HG02852 (cell line): ENCODE measurements at regions not wholly inside any gene's neighbourhood (a gene's known extent, or its start where the extent isn't known, plus 50 kb on each side); places are given as distances from the start of the nearest gene placed in this dataset.
A peak's percentile ranks its signal among the peaks of the same experiment; 100 is the strongest.
"Not testable (repeated sequence)": the region's sequence is repeated elsewhere in the genome, so short reads cannot be mapped to it uniquely, and the experiment has no call there.

ENCODE experiments used
- ATAC-seq: cut with Tn5 transposase; IDR thresholded peaks from one replicate; pipeline ENCODE4 v1.9.1; 2021; ENCODE audit warnings: mild to moderate bottlenecking, moderate library complexity; ENCODE audit not compliant: unreplicated experiment

- ATAC-seq, result not testable (repeated sequence)
Measured at GRCh38 chr12:67488349-67488748, 160.2 kb upstream of the DYRK2 start.

GRCh38 chr12:67489007-67489406 lies 159.5 kb upstream of the DYRK2 start:
- ATAC-seq, result no peak

- no peak for ATAC-seq
Measured at GRCh38 chr12:67496581-67496980, 152.0 kb upstream of the DYRK2 start.

- ATAC-seq, result no peak
Measured at GRCh38 chr12:67498991-67499390, 149.6 kb upstream of the DYRK2 start.

DNA sequence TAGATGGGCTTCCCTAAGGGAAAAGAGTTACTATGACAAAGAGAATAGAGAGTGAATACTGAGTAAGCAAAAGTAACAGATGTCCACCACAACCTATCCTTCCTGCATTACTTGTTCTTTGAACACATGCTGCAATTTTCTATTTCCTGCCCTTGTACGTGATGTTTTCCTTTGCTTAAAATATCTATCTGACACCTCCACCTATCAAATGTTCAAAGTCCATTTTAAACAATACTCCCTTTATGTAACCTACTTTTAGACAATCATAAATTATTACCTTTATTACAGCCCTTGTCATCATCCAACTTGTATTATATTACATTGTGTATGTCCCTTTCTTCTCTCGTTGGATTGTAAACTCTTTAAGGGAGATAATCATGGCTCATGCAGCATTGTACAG lies 147.2 kb upstream of the DYRK2 start:
- no peak for ATAC-seq

- ATAC-seq, result no peak
Measured at GRCh38 chr12:67504026-67504425, 144.5 kb upstream of the DYRK2 start.

- ATAC-seq, result no peak
Measured at GRCh38 chr12:67506739-67507138, 141.8 kb upstream of the DYRK2 start.

- ATAC-seq, result no peak
Measured at GRCh38 chr12:67508830-67509229, 139.7 kb upstream of the DYRK2 start.

DNA sequence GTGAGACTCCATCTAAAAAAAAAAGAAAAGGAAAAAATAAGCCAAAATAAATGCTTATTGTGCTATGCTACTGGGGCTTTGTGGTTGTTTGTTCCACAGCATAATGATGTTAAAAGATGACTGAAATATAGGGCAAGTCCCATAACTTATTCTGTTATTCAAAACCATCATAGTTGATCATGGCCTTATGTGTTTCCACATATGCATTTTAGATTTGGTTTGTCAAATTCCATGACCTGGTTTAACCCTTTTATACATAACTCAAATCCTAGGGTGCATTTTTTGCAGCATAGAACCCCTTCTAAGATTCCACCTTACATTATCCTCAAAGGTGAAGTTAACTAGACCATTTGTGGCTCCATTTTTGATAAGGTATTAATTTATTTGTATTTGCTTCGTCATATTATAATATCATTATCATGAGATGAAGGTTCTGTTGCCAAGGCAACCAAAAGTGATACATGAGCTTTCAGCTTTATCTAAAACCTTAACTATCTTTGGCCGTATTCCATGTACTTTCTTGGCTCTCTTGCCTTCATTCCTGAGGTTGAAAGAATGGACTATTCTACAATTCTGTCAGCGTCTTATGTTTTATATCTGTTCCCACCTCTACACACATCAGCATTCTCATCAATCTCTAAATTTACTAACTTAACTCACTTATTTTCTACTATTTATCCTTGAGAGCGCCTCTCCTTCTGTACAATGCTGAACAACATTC lies 138.7 kb upstream of the DYRK2 start:
- no peak for ATAC-seq

DNA sequence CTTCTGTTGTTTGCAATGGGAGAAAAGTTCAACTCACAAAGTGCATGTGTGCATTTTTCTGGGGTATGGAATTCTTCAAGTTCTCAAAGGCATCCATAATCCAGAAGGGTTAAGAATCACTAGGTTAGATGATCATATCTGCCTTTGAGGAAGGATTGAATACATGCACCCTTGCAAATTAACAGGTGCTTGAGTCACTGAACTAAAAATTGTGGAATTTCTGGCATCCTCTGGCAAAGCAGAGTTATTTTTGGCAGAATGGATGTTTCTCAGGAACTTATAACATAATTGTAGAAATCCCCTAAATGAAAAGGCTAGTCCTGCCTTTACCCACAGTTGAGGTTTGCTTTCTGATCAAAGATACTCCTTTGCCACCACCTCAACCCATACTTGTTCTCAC lies 136.5 kb upstream of the DYRK2 start:
- no peak for ATAC-seq

DNA sequence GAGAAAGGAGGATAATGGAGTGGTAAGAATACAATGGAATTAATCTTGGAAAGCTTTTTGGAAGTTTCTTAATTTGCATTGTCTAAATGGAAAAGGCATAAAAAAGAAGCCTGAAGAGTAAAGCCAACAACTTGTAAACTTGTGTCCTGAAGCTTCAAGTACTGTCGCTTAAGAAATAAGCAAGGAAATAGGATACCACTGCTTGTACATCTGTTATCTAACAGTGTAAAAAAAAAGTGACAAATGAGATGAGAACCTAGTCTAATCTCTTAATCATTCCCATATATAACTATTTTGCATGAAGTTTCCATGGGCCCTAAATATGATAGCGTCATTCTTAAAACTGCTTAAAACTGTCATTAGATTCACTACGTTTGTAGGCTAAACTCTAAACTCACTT lies 134.0 kb upstream of the DYRK2 start:
- no peak for ATAC-seq

- peak; percentile 90 for ATAC-seq
Measured at GRCh38 chr12:67515679-67516340, 132.7 kb upstream of the DYRK2 start.

DNA sequence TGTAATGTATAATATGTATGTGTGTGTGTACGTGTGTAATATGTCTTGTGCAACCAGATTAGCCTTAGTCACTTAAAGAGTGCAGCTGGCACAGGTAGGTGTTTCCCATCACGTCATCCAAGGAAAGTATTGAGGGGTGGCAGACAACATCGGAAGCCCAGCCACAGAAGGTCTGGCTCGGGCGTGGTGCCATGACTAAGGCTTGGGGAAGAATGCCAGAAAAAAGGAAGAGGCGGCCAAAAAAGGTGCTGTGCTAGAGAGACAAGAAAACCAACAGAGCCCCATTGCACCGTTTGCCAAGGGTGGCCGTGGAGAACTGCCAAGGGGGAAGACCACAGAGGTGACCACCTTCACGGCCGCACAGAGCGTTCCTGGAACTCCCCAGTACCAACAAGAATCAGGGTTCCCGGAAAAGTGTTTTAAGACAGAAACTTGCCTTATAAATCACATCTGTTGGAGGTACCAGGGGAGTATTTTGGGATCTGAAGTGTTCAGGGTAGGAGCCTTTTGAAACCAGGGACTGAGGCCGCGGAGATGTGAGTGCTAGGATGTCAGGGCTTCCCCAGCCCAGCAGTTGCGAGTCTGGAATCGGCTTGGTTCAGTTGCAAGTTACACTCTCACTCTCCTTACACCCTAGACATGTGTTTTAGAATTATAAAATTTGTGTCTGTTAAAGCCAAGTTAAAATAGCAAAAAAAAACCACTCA lies 131.2 kb upstream of the DYRK2 start:
- ATAC-seq, result no peak

DNA sequence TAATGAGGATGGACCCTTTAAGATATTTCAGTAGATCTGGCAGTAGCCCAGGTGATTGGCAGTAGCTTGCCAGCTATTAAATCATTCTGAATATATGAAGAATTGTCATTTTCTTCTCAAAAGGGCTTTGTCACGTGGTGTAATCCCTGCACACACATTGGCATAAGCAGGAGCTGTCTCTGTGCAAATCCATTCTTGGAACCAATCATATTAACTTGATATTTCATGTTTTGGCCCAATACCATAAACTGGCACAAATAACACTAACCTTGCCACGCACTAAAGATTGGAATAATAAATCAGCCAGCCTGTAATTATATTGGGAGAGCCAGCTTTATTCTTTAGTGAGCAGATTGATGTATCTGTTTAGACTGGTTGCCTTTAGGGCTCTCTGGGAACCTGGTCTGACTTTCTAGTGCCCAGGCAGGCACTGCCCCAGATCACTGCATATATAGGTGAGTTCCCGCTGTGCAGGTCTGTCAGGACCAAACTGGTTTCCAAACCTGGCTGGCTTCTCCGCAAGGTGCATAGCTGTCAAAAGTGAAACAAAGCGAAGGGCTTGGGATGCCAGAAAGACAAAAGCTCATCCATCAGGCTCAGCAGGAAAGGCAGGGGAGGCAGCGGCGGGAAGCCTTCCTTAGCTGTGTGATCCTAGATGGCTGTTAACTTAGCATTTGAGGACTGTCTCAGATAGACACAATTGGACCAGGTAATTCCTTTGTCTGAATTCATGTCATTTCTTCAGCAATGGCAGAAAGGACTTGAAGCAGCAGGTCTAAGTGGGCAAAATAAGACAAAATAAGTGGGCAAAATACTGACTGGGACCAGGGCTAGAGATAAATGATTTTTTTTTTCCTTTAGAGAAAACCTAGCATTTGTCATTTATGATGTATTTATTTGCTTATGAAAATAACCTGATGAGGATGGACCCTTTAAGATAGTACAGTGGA lies 128.8 kb upstream of the DYRK2 start:
- ATAC-seq, result no peak

DNA sequence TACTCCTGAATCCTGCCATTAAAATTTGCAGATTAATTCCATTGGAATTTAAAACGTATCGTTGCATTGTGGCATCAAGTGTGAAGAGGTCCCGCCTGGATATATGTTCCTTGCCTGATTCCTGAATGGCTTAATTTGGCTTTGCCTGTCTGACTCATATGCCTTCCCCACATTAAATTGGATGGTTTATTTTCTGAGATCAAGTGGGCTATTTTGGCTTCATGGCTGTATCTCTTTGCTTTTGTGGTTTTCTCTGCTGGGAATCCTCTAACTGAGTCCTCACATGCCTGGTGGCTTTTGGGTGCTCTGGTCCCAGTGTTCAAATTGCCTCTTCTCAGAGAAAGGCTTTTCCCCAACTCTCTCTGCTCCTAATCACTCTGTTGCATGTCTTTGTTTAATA lies 127.9 kb upstream of the DYRK2 start:
- no peak for ATAC-seq

DNA sequence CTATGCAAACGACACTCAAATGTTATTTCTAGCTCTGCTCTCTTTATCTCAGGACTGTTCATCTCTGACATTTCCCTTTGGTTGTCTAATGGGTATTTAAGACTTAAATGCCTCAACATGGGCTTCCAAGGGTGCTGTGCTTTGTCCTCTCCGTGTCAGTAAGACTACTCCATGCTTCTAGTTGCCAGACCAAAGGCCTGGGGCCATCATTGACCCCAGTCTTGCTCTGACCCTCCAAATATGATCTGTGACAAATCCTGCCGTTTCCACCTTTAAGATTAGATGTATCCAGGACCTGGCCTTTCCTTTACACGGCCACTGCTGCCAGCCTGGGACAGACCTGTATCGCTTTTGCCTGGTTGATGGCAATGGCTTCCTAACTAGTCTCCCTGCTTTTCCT lies 126.3 kb upstream of the DYRK2 start:
- ATAC-seq, result no peak

- no peak for ATAC-seq
Measured at GRCh38 chr12:67523538-67523937, 125.0 kb upstream of the DYRK2 start.

DNA sequence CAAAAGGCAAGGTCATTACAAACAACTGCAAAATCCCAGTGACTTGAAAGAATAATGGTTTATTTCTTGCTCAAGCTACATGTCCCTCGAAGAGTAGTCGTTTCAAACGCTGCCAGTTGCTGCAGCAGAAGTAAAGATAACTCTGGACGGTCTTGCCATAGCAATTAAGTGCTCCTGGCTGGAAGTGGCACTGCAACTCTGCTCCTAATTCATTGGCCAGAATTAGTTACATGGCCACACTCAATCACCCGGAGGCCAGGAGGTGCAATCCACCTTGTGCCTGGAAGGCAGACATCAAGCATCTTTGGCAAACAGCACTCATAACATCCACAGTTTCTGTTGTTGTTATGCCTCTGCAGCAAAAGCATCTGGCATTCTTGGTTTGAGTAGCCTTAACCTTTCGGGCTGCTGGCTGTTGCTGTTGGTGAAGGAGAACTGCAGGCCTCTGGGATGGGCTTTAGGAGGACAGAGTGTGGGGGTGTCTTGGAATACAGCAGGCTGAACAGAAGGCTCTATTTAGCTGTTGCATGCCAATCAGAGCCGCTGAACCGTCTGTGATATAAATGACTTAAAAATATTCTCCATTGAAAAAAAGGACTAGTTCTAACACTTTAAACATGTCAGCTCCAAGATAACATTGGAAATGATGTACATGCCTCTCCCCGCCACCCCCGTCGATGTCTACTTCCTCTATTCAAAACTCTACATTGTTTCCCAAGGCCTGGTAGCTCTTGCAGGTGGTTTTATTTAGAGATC lies 123.5 kb upstream of the DYRK2 start:
- ATAC-seq, result no peak

GRCh38 chr12:67525617-67525884 lies 123.0 kb upstream of the DYRK2 start:
- ATAC-seq, result no peak

DNA sequence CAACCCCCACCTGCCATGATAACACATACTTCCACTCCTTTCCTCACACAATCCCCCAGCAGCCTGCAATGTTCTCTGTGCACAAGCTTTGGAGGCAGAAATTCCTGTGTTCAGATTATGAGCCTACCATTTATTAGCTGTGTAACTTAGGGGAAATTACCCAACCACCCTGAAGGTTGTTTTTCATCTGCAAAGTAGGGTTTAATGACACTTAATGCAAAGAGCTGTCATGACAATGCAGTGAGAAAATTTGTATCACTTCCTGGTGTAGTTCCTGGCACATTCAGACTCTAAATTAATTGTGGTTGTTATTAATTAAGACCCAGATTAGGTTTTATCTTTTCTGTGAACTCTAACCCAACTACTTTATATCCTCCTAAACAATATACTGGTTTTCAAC lies 122.4 kb upstream of the DYRK2 start:
- no peak for ATAC-seq

- no peak for ATAC-seq
Measured at GRCh38 chr12:67531051-67531450, 117.5 kb upstream of the DYRK2 start.
